HG03565 (cell line): ENCODE measurements at regions not wholly inside any gene's neighbourhood (a gene's known extent, or its start where the extent isn't known, plus 50 kb on each side); places are given as distances from the start of the nearest gene placed in this dataset.

Source experiments
- ATAC-seq: cut with Tn5 transposase; IDR thresholded peaks from one replicate; pipeline ENCODE4 v1.9.1; 2021; ENCODE audit warnings: mild to moderate bottlenecking, moderate library complexity; ENCODE audit not compliant: unreplicated experiment

- no peak for ATAC-seq
Observed at GRCh38 chr11:116536416-116536815, 236.4 kb downstream of the BUD13 start.

DNA sequence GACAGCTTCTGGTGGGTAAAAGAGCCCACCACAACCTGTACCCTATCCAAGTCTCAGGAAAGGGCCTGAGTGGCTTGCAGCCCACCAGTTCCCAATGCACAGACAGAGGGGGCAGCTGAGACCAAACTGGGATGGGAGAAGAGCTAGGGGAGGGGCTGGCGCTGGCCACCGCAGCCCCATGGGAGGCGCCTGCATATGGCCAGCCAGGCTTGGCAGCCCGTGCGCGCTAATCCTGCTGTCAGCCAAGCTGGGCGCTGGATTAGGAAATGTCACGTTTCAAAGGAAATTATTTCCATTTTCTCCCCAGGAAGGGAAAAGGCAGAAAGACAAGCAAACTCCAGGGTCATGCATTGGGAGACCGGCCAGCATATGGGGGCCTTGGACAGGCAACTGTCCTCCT lies 236.8 kb downstream of the BUD13 start:
- ATAC-seq = no peak

GRCh38 chr11:116535120-116535519 lies 237.7 kb downstream of the BUD13 start:
- no peak for ATAC-seq

DNA sequence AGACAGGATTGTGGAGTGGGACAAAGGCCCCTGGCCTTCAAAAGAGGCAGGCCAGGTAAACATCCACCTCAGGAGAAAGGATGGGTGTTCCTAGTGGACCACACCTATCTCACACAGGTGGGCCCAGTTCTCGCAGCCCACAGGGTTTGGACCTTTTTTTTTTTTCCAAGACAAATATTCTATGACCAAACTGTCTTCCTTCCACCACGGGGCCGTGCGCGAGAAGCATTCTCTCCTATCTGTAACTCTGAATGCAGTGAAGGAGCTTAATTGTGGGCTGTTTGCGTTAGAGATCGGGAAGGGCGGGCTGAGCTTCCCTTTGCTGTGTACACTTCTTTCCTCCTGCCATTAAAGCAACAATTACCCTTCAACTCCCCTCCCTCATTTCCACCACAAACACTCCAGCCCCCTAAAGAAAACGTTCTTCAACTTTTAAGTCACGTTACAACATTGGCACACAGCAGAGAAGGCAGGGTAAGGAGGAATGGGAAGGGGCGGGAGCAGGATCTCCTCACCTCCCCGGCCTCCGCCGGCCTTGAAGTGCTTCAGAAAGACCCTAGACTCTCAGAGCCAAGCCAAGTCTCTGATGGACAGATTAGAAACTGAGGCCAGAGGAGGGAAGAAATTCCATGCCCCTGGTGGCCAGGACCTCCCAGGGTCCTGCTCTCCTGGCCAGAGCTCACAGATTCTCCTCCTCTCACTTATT lies 238.4 kb downstream of the BUD13 start:
- ATAC-seq = no peak

DNA sequence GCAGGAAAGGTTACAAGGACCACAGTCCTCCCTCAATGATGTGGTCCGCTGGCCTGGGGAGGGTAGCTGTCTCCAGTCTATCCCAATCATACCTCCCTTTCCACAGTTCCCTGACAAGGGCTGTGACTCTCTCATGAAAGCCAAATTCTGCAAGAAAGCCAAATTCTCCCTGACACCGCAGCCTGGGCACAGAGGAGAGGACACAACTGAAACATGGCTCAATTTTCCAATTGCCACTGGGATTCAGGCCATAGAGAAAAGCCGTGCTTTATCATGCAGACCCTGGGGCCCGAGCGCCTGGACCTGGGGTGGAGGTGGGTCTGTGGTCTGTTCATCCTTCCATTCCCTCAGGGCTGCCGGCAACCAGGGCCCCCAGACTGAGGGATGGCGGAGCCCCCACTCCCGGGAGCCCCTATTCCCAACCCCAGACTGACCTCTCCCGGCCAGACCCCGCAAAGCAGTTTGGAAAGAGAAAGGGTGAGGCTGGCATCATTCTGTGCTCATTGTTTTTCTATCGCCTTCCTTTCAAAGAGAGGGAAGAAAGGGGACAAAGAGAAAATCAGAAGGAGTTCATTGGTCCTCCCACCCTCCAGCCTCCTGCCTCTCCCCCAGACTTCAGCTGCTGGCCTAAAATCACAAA lies 239.5 kb downstream of the BUD13 start:
- no peak for ATAC-seq

DNA sequence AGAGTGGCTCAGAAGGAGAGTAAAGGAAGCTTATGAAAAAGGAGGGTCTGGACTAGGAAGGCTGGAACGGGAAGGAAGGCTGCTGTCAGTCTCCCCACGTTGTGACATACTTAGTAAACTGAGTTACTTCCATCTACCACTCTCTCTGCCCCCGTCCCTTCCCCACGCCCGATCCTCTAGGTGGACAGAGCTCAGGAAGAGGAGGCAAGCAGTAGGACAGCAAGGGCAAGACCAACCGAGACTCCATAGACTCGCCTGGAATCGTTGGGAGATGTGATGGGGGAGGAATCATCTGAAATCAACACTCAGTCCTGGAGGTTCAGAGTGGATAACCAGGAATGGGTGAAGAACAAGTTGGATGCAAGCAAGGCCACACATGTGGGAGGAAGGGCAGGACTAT lies 240.7 kb downstream of the BUD13 start:
- no peak for ATAC-seq

DNA sequence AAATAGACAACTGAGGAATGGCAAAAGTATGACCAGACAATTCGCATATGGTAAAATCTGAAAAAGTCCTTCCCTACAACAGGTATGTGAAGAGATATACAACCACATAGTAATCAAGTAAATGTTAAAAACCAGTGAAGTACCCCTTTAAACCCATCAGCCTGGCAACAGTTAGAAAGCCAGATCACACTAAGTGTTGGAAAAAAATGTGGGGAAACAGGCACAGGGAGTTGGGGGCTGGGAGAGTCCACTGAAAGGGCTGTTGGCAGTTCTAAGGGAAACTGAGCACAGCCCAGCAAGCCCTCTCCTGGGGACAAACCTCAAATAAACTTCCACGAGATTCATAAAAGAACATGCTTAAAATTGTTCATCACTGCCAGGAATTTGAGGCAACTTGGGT lies 242.1 kb downstream of the BUD13 start:
- no peak for ATAC-seq

- ATAC-seq = no peak
Observed at GRCh38 chr11:116529271-116529670, 243.5 kb downstream of the BUD13 start.

DNA sequence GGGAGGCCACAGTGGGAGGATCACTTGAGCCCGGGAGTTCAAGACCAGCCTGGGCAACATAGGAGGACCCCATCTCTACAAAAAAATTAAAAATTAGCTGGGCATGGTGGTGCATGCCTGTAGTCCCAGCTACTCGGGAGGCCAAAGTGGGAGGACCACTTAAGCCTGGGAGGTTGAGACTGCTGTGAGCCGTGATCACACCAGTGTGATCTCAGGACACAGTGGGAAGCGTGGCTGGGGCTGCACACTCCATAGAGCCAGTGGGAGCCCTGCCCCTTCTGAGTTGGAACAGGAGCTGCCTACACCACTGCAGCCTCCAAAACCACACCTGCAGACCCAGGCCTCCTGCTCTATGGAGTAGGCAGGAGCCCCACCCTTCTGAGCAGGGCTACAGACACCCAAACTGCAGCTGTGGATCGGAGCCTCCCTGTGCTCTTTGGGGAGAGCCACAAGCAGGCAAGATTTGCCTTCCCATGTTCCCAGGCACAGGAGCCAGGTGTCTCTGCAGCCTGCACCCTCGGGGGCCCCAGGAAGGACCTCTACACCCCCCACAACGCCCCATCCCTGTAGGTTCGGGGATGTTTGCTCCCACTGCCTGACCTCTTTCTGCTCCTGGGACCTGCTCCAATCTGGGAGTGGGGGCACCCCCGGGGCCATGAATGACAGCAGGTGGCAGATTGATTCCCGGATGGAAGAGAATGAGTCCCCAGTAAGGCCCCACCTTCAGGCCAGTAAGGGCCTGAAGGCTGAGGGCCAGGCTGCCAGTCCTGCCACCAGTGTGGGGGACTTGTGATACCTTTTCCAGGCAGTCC lies 245.4 kb downstream of the BUD13 start:
- no peak for ATAC-seq

DNA sequence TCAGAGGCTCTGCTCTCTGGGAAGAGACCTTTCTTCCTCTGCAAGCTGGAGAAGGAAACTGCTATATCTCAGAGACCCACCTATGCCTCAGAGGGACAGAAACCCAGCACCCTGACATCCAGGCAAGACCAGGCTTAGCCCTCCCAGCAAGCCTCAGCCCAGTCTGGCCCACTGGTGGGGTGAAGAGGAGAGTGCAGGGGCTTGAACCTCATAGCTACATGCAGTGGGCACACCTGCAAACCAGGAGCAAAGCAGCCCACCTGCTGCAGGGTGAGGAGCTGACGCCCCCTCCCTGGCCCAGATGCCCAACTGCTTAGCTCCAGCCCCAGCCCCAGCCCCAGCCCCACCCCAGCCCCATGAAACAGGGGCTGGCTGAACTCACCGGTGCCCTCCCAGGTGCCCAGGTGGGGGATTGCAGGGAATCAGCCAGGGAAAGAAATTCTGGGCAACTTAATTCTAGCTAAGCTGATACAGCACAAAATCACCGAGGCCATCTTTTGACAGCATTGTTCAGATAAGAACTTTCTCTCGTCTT lies 246.8 kb downstream of the BUD13 start:
- ATAC-seq = no peak

GRCh38 chr11:116519499-116519898 lies 253.3 kb downstream of the BUD13 start:
- no peak for ATAC-seq

DNA sequence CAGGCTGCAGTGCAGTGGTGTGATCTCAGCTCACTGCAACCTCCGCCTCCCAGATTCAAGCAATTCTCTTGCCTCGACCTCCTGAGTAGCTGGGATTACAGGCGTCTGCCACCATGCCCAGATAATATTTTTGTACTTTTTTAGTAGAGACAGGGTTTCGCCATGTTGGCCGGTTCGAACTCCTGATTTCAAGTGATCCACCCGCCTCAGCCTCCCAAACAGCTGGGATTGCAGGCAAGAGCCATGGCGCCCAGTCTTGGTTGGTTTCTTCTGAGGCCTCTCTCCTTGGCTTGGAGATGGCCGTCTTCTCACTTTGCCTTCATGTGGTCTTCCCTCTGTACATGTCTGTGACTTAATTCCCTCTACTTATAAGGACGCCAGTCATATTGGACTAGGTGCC lies 254.6 kb downstream of the BUD13 start:
- no peak for ATAC-seq

DNA sequence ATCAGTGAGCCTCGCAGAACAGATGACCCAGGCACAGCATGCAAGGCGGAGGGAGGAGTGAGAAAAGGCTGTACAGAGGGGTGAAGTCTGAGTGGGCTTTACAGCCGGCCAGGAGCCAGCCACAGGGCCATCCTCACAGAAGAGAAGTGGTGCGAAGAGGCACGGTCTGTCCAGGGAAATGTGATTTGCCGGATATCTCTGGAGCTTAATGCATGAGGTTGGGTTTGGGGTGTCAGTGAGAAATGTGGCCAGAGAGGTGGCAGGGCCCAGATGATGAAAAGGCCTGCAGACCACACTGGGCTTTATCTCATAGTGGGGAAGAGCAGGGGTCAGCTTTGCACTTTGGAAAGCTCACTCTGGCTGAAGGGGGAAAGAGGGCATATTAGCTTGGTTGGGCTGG lies 255.2 kb downstream of the BUD13 start:
- no peak for ATAC-seq

DNA sequence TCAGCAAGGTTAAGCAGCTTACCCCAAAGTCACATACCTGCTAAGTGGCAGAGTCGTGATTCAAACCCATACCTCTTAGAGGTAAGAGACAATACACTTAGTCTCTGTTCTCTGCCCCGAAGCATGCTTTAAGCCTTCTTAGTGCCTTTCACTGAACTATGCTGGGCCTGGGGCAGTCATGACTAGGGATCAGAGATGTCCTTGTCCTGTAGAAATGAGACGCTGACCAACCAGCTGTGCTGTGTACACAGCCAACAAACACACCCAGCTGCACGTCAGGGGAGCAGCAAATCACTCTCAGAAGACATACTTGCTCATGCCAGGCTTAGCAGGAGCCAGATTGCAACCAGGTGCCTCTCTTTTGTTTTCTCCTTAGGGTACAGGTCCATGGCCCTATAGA lies 255.7 kb downstream of the BUD13 start:
- ATAC-seq = no peak

- ATAC-seq = no peak
Observed at GRCh38 chr11:116515664-116516184, 257.1 kb downstream of the BUD13 start.

DNA sequence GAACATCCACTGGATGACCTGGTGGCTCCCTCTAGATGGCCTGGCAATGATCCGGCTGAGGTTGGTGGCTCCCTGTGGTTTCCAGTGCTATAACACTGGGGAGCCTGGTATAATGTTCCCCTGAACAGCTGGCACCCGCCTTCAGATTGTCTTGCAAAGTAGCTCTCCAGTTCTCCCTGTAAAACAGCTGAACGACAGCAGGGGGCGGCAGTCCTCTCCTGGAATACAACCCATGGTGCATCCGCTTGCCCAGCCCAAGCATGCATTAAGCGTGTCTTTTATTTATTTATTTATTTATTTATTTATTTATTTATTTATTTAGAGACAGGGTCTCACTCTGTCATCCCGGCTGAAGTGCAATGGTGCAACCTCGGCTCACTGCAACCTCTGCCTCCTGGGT lies 258.9 kb downstream of the BUD13 start:
- no peak for ATAC-seq

- ATAC-seq = no peak
Observed at GRCh38 chr11:116513278-116513823, 259.4 kb downstream of the BUD13 start.

DNA sequence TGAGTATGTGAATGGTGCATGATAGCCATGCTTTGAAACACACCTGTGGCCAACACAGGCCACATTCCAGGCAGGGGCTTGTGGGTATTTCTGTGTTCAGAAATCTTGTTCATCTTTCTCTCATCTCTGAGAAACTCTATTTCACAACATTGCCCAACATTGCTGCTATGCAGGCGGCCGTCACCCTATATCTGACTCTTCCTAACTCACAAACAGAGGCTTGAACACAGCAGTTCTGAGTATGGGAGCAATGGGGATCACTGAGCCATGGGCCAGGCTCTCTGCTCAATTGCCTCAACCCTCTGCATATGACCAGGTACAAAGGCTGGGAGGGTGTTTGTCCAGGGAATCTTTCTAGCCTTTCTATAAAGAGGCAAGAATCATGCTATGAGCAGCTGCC lies 259.9 kb downstream of the BUD13 start:
- ATAC-seq = no peak

- no peak for ATAC-seq
Observed at GRCh38 chr11:116511684-116512083, 261.1 kb downstream of the BUD13 start.

- ATAC-seq = no peak
Observed at GRCh38 chr11:116510886-116511650, 261.7 kb downstream of the BUD13 start.
